ENCODE measurements at regions not wholly inside any gene's neighbourhood (a gene's known extent, or its start where the extent isn't known, plus 50 kb on each side); places are given as distances from the start of the nearest gene placed in this dataset.

- no peaks in the 10 kb centered on the region for H3K27me3 Mint-ChIP-seq
- H3K9me3 Mint-ChIP-seq, result no peaks in the 10 kb centered on the region
- intact Hi-C loops (cut with micrococcal nuclease), result no loop called here
- no peak overlapping the region for H3K27ac Mint-ChIP-seq
- no peaks in the 10 kb centered on the region for H3K36me3 Mint-ChIP-seq (ENCODE audit: low read depth)
- H3K4me3 Mint-ChIP-seq, result no peak overlapping the region
- no peak for DNase-seq
- no peaks in the 10 kb centered on the region for H3K4me1 Mint-ChIP-seq
Observed at GRCh38 chr2:121133551-121134319, 151.3 kb downstream of the TFCP2L1 start.

DNA sequence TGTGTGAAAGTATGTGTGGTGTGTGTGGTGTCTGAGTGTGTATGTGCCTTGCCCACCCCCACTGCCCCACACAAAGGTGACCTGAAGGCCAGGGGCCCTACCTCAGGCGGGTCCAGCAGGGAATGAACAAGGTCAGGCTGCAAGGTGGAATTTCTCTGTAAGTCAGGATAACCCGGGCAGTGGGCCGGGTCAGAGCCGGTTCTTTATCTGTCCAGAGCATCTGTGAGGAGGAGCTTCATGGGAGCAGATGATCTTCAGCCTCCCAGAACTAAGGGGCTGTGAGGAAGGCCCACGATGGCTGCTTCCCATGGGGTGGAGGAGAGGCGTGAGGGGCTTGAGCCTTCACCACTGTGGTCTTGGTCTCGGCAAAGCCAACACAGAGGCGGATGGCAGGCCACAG lies 150.3 kb downstream of the TFCP2L1 start:
- no peaks in the 10 kb centered on the region for H3K9me3 Mint-ChIP-seq
- no peak overlapping the region for H3K27ac Mint-ChIP-seq
- no peak overlapping the region for H3K4me3 Mint-ChIP-seq
- intact Hi-C loops (cut with micrococcal nuclease), result no loop called here
- no peak for DNase-seq
- H3K4me1 Mint-ChIP-seq, result no peaks in the 10 kb centered on the region
- H3K36me3 Mint-ChIP-seq (ENCODE audit: low read depth), result no peaks in the 10 kb centered on the region
- H3K27me3 Mint-ChIP-seq, result no peaks in the 10 kb centered on the region

- H3K4me3 Mint-ChIP-seq, result no peak overlapping the region
Observed at GRCh38 chr2:121135168-121135853, 149.7 kb downstream of the TFCP2L1 start.

GRCh38 chr2:121136323-121136722 lies 148.7 kb downstream of the TFCP2L1 start:
- DNase-seq, result no peak

More at GRCh38 chr2:121135168-121135853, 149.7 kb downstream of the TFCP2L1 start:
- Mint-ChIP-seq H3K27ac (no peak overlapping the region), H3K9me3 (no peaks in the 10 kb centered on the region), H3K4me1 (no peaks in the 10 kb centered on the region), H3K36me3 (ENCODE audit: low read depth) (no peaks in the 10 kb centered on the region), H3K27me3 (no peaks in the 10 kb centered on the region)
- intact Hi-C loops (cut with micrococcal nuclease), result no loop called here
- no peak for DNase-seq

DNA sequence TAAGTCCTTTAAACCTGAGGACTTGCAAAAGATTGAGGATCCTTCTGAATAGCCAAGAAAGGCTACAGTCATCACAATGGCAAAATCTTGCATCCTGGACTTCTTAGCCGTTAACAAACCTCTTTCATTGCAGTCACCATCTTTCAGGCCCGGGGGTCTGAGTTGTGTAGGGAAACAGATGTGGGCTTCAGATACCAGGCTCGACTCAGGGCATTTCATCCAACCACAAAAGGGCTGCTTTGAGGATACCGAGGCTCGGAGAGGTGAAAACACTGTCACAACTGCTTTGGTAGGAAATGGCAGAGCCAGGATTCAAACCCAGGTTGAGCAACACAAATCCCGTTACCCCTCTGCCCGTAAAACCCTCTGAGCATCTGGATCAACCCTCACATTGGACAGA lies 147.4 kb downstream of the TFCP2L1 start:
- H3K4me3 Mint-ChIP-seq, result no peak overlapping the region
- H3K27ac Mint-ChIP-seq, result no peak overlapping the region
- DNase-seq, result no peak
- H3K9me3 Mint-ChIP-seq, result no peaks in the 10 kb centered on the region
- no peaks in the 10 kb centered on the region for H3K27me3 Mint-ChIP-seq
- intact Hi-C loops (cut with micrococcal nuclease), result no loop called here
- no peaks in the 10 kb centered on the region for H3K4me1 Mint-ChIP-seq
- H3K36me3 Mint-ChIP-seq (ENCODE audit: low read depth), result no peaks in the 10 kb centered on the region

More at GRCh38 chr2:121136323-121136722, 148.7 kb downstream of the TFCP2L1 start:
- intact Hi-C loops (cut with micrococcal nuclease), result no loop called here
- Mint-ChIP-seq H3K36me3 (ENCODE audit: low read depth) (no peaks in the 10 kb centered on the region), H3K27ac (no peak overlapping the region), H3K9me3 (no peaks in the 10 kb centered on the region), H3K4me1 (no peaks in the 10 kb centered on the region), H3K4me3 (no peak overlapping the region), H3K27me3 (no peaks in the 10 kb centered on the region)

- H3K27ac Mint-ChIP-seq, result no peak overlapping the region
- DNase-seq, result no peak
- H3K27me3 Mint-ChIP-seq, result no peaks in the 10 kb centered on the region
- intact Hi-C loops (cut with micrococcal nuclease), result no loop called here
- H3K9me3 Mint-ChIP-seq, result no peaks in the 10 kb centered on the region
- H3K36me3 Mint-ChIP-seq (ENCODE audit: low read depth), result no peaks in the 10 kb centered on the region
- H3K4me1 Mint-ChIP-seq, result no peaks in the 10 kb centered on the region
- H3K4me3 Mint-ChIP-seq, result no peak overlapping the region
Observed at GRCh38 chr2:121140734-121141133, 144.3 kb downstream of the TFCP2L1 start.

- no peak for DNase-seq
- Mint-ChIP-seq H3K9me3 (no peaks in the 10 kb centered on the region), H3K36me3 (ENCODE audit: low read depth) (no peaks in the 10 kb centered on the region), H3K4me1 (no peaks in the 10 kb centered on the region), H3K27ac (no peak overlapping the region), H3K27me3 (no peaks in the 10 kb centered on the region), H3K4me3 (no peak overlapping the region)
- intact Hi-C loops (cut with micrococcal nuclease), result no loop called here
Observed at GRCh38 chr2:121142452-121142851, 142.6 kb downstream of the TFCP2L1 start.

DNA sequence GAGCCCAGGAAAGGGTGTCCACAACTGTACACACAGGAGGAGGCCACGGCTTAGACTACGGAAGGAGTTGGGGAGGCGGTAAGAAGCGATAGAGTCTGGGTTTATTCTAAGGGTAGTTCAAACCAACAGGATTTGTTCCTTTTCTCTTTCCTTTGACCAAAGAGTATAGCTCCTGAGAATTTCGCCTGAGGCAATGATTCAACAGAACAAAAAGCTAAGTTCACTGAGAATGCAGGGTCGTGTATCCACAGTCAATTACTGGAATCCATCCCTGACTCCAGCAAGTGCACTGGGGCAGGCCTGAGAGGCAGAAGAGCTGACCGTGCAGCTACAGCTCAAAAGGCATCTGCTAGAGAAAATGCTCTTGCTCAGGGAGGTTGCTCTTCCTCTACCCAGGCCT lies 140.9 kb downstream of the TFCP2L1 start:
- DNase-seq, result no peak
- Mint-ChIP-seq H3K9me3 (no peaks in the 10 kb centered on the region), H3K27ac (no peak overlapping the region), H3K36me3 (ENCODE audit: low read depth) (no peaks in the 10 kb centered on the region), H3K4me3 (no peak overlapping the region), H3K27me3 (peaks cover 3% of the 10 kb centered on the region), H3K4me1 (no peaks in the 10 kb centered on the region)
- intact Hi-C loops (cut with micrococcal nuclease), result no loop called here

GRCh38 chr2:121146630-121147029 lies 138.4 kb downstream of the TFCP2L1 start:
- Mint-ChIP-seq H3K27me3 (peaks cover 3% of the 10 kb centered on the region), H3K36me3 (ENCODE audit: low read depth) (no peaks in the 10 kb centered on the region), H3K9me3 (no peaks in the 10 kb centered on the region), H3K4me1 (no peaks in the 10 kb centered on the region), H3K4me3 (no peak overlapping the region), H3K27ac (no peak overlapping the region)
- DNase-seq, result no peak
- intact Hi-C loops (cut with micrococcal nuclease), result no loop called here

DNA sequence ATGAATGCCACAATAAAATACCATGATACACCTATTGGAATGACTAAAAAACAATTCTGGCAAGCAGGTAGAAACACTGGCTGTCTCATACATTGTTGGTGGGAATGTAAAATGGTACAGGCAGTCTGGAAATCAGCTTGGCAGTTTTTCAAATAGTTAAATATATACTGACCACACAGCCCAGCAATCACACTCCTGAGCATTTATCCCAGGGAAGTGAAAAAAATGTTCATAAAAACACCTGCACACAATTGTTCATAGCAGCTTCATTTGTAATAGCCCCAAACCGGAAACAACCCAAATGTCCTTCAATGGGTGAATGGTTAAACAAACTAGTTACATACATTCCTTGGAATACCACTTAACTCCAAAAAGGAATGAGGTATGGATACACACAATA lies 137.2 kb downstream of the TFCP2L1 start:
- H3K27ac Mint-ChIP-seq, result no peak overlapping the region
- no peak for DNase-seq
- no peaks in the 10 kb centered on the region for H3K4me1 Mint-ChIP-seq
- intact Hi-C loops (cut with micrococcal nuclease), result no loop called here
- H3K36me3 Mint-ChIP-seq (ENCODE audit: low read depth), result no peaks in the 10 kb centered on the region
- H3K4me3 Mint-ChIP-seq, result no peak overlapping the region
- peaks cover 3% of the 10 kb centered on the region for H3K27me3 Mint-ChIP-seq
- no peaks in the 10 kb centered on the region for H3K9me3 Mint-ChIP-seq

DNA sequence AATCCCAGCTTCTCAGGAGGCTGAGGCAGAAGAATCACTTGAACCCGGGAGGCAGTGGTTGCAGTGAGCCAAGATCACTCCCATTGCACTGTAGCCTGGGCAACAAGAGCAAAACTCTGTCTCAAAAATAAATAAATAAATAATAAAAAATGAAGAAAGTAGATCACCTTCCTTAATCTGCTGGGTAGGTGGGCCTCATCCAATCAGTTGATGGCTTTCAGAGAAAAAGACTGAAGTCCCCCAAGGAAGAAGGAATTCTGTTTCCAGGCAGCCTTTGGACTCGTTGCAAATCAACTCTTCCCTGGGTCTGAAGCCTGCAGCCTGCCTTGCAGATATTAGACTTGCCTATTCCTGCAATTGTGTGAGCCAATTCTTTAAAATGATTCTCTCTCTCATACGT lies 136.5 kb downstream of the TFCP2L1 start:
- Mint-ChIP-seq H3K27ac (no peak overlapping the region), H3K9me3 (no peaks in the 10 kb centered on the region), H3K27me3 (peaks cover 3% of the 10 kb centered on the region), H3K36me3 (ENCODE audit: low read depth) (no peaks in the 10 kb centered on the region), H3K4me1 (no peaks in the 10 kb centered on the region), H3K4me3 (no peak overlapping the region)
- no peak for DNase-seq
- intact Hi-C loops (cut with micrococcal nuclease), result no loop called here

GRCh38 chr2:121149384-121149783 lies 135.6 kb downstream of the TFCP2L1 start:
- DNase-seq, result no peak
- H3K36me3 Mint-ChIP-seq (ENCODE audit: low read depth), result no peaks in the 10 kb centered on the region
- no peak overlapping the region for H3K27ac Mint-ChIP-seq
- intact Hi-C loops (cut with micrococcal nuclease), result no loop called here
- H3K4me1 Mint-ChIP-seq, result no peaks in the 10 kb centered on the region
- H3K27me3 Mint-ChIP-seq, result peaks cover 3% of the 10 kb centered on the region
- no peak overlapping the region for H3K4me3 Mint-ChIP-seq
- H3K9me3 Mint-ChIP-seq, result no peaks in the 10 kb centered on the region

- Mint-ChIP-seq H3K36me3 (ENCODE audit: low read depth) (no peaks in the 10 kb centered on the region), H3K27ac (no peak overlapping the region), H3K27me3 (peaks cover 3% of the 10 kb centered on the region), H3K4me3 (no peak overlapping the region), H3K9me3 (no peaks in the 10 kb centered on the region), H3K4me1 (no peaks in the 10 kb centered on the region)
- intact Hi-C loops (cut with micrococcal nuclease), result no loop called here
- no peak for DNase-seq
Observed at GRCh38 chr2:121150126-121150525, 134.9 kb downstream of the TFCP2L1 start.

DNA sequence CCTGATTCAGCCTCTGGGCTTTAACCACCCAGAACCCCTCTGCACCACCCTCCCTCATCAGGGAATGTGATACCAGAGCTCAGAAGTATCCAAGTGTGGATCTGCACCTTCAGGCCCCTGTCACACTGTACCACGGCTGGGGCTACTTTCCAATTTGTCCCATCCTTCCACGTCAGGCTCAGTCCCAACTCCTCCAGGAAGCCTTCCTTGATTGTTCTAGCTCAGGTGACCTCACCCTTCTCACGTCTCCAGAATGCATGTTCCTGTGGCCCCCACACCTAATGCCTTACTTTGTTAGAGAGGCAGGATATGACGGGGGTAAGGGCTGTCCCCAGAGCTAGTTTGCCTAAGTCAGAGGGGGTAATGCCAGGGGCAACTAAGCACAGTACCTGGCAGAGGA lies 134.3 kb downstream of the TFCP2L1 start:
- H3K9me3 Mint-ChIP-seq, result no peaks in the 10 kb centered on the region
- H3K27ac Mint-ChIP-seq, result no peak overlapping the region
- no peaks in the 10 kb centered on the region for H3K4me1 Mint-ChIP-seq
- H3K36me3 Mint-ChIP-seq (ENCODE audit: low read depth), result no peaks in the 10 kb centered on the region
- DNase-seq, result no peak
- H3K4me3 Mint-ChIP-seq, result no peak overlapping the region
- H3K27me3 Mint-ChIP-seq, result peaks cover 3% of the 10 kb centered on the region
- intact Hi-C loops (cut with micrococcal nuclease), result no loop called here

Measured in activated CD4-positive, alpha-beta T cell treated with anti-CD3 and anti-CD28 coated beads, Interleukin-2, amount 10 ng/mL, durations not matched to agents 24 days and 14 days (primary cell).